ENCODE measurements at regions not wholly inside any gene's neighbourhood (a gene's known extent, or its start where the extent isn't known, plus 50 kb on each side); places are given as distances from the start of the nearest gene placed in this dataset.

DNA sequence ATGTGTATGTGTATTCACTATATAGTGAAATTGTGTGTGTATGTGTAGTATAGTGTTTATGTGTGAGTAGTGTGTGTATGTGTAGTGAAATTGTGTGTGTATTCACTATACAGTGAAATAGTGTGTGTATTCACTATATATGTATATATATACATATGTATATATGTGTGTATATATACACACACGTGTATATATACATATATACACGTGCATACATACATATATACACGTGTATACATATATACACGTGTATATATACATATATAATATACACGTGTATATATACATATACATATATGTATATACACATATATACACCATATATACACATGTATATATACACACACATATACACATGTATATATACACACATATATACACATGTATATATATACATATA lies 403.6 kb upstream of the TUSC1 start:
- Histone ChIP-seq H3K4me1 (ENCODE audit: insufficient read depth, poor library complexity, severe bottlenecking) (no peaks in the 10 kb centered on the region), H3K27me3 (ENCODE audit: insufficient read depth, poor library complexity, severe bottlenecking) (no peaks in the 10 kb centered on the region), H3K27ac (ENCODE audit: poor library complexity, severe bottlenecking) (no peak overlapping the region), H3K9me3 (ENCODE audit: severe bottlenecking) (no peaks in the 10 kb centered on the region), H3K36me3 (ENCODE audit: low read depth) (no peaks in the 10 kb centered on the region), H3K4me3 (ENCODE audit: severe bottlenecking) (no peak overlapping the region)
- no peak for ATAC-seq (ENCODE audit: low read depth)
- TF ChIP-seq, protein P1, sequence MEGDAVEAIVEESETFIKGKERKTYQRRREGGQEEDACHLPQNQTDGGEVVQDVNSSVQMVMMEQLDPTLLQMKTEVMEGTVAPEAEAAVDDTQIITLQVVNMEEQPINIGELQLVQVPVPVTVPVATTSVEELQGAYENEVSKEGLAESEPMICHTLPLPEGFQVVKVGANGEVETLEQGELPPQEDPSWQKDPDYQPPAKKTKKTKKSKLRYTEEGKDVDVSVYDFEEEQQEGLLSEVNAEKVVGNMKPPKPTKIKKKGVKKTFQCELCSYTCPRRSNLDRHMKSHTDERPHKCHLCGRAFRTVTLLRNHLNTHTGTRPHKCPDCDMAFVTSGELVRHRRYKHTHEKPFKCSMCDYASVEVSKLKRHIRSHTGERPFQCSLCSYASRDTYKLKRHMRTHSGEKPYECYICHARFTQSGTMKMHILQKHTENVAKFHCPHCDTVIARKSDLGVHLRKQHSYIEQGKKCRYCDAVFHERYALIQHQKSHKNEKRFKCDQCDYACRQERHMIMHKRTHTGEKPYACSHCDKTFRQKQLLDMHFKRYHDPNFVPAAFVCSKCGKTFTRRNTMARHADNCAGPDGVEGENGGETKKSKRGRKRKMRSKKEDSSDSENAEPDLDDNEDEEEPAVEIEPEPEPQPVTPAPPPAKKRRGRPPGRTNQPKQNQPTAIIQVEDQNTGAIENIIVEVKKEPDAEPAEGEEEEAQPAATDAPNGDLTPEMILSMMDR (IDR thresholded peaks at IDR 0.05; ENCODE audit: poor library complexity, severe bottlenecking) = no peak
- no peak for DNase-seq (ENCODE audit: low spot score)

DNA sequence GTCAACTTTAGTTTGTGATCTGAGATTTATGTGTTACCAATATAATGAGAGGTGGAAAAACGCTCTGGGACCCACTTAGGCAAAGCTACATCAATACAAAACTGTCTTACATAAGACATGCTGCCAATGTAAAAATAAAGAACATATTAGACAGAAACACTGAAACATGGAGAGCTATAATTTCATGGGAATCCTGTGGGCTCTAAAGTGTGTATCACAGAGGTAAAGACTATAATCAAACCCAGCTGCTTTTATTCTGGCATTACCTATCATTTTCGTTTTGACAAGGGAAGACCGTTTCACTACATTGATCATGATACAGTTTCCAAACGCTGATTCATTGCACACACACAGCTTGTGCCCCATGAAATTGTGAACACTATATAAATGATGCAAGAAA lies 400.5 kb upstream of the TUSC1 start:
- Histone ChIP-seq H3K27me3 (ENCODE audit: insufficient read depth, poor library complexity, severe bottlenecking) (no peaks in the 10 kb centered on the region), H3K9me3 (ENCODE audit: severe bottlenecking) (no peaks in the 10 kb centered on the region), H3K4me3 (ENCODE audit: severe bottlenecking) (no peak overlapping the region), H3K4me1 (ENCODE audit: insufficient read depth, poor library complexity, severe bottlenecking) (no peaks in the 10 kb centered on the region), H3K36me3 (ENCODE audit: low read depth) (no peaks in the 10 kb centered on the region), H3K27ac (ENCODE audit: poor library complexity, severe bottlenecking) (no peak overlapping the region)
- ATAC-seq (ENCODE audit: low read depth) = no peak
- TF ChIP-seq, protein P1 (IDR thresholded peaks at IDR 0.05; ENCODE audit: poor library complexity, severe bottlenecking) = no peak
- DNase-seq (ENCODE audit: low spot score) = no peak

DNA sequence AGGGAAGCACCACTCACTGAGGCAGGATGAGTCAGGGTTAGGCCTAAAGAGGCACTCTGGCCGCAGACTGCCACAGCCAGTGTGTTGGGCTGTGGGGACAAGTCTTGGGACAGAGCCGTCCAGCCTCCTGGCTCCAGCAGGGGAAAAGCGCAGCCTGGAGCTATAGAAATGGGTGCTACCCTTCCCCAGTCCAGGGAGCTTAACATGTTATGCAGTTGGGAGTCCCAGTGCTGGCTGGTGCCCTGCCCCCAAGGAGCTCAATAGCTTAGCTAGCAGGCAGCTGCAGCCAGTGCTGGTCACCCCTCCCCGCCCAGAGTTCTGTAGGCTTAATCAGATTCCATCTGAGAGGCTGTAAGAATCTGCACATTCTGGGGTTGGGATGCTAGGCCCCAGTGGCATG lies 399.6 kb upstream of the TUSC1 start:
- H3K4me1 ChIP-seq (ENCODE audit: insufficient read depth, poor library complexity, severe bottlenecking) = no peaks in the 10 kb centered on the region
- no peaks in the 10 kb centered on the region for H3K36me3 ChIP-seq (ENCODE audit: low read depth)
- H3K4me3 ChIP-seq (ENCODE audit: severe bottlenecking) = no peak overlapping the region
- no peak overlapping the region for H3K27ac ChIP-seq (ENCODE audit: poor library complexity, severe bottlenecking)
- DNase-seq (ENCODE audit: low spot score) = no peak
- H3K27me3 ChIP-seq (ENCODE audit: insufficient read depth, poor library complexity, severe bottlenecking) = no peaks in the 10 kb centered on the region
- no peaks in the 10 kb centered on the region for H3K9me3 ChIP-seq (ENCODE audit: severe bottlenecking)
- ATAC-seq (ENCODE audit: low read depth) = no peak
- TF ChIP-seq, protein P1 (IDR thresholded peaks at IDR 0.05; ENCODE audit: poor library complexity, severe bottlenecking) = no peak

DNA sequence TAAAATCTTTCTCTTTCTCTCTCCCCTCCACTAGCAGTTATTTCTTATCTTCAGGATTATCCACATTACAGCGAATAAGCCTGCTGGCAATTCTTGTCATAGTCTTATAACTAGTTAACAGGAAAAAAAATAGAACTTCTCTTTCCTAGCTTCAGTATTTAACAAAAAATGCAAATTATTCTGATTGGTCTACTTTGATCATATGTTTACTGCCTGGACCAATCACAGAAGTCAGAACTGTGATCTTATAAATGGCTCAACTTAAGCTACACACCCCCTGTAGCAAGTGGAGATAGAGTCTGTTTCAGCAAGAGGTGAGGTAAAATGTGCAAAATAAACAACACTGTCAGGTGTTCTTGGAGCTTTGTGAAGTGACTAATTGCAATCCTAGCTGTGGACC lies 389.4 kb upstream of the TUSC1 start:
- no peak for DNase-seq (ENCODE audit: low spot score)
- TF ChIP-seq, protein P1 (IDR thresholded peaks at IDR 0.05; ENCODE audit: poor library complexity, severe bottlenecking) = no peak
- no peaks in the 10 kb centered on the region for H3K9me3 ChIP-seq (ENCODE audit: severe bottlenecking)
- H3K4me1 ChIP-seq (ENCODE audit: insufficient read depth, poor library complexity, severe bottlenecking) = no peaks in the 10 kb centered on the region
- no peaks in the 10 kb centered on the region for H3K36me3 ChIP-seq (ENCODE audit: low read depth)
- H3K27ac ChIP-seq (ENCODE audit: poor library complexity, severe bottlenecking) = no peak overlapping the region
- ATAC-seq (ENCODE audit: low read depth) = no peak
- peaks cover 9% of the 10 kb centered on the region for H3K27me3 ChIP-seq (ENCODE audit: insufficient read depth, poor library complexity, severe bottlenecking)
- H3K4me3 ChIP-seq (ENCODE audit: severe bottlenecking) = no peak overlapping the region

DNA sequence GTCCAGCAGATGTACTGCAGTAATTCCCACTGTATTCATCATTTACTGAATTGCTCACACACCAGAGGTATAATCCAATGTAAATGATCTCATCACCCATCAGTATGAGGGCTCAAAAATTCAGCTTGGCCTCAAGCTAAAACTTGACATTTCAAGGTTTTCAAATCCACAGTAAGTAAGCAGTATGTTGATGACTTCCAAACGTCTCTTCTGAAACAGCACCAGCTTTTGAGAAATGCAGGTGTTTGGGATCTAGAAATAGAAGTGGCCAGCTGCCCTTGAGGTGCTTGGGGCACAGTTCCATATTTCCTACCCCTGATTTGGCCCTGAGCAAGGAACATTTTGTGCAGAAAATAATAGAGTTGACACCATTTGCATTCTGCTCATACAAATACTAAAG lies 388.0 kb upstream of the TUSC1 start:
- no peaks in the 10 kb centered on the region for H3K36me3 ChIP-seq (ENCODE audit: low read depth)
- H3K4me1 ChIP-seq (ENCODE audit: insufficient read depth, poor library complexity, severe bottlenecking) = no peaks in the 10 kb centered on the region
- no peak for DNase-seq (ENCODE audit: low spot score)
- TF ChIP-seq, protein P1 (IDR thresholded peaks at IDR 0.05; ENCODE audit: poor library complexity, severe bottlenecking) = no peak
- no peak overlapping the region for H3K27ac ChIP-seq (ENCODE audit: poor library complexity, severe bottlenecking)
- H3K4me3 ChIP-seq (ENCODE audit: severe bottlenecking) = no peak overlapping the region
- H3K27me3 ChIP-seq (ENCODE audit: insufficient read depth, poor library complexity, severe bottlenecking) = peaks cover 9% of the 10 kb centered on the region
- no peaks in the 10 kb centered on the region for H3K9me3 ChIP-seq (ENCODE audit: severe bottlenecking)
- no peak for ATAC-seq (ENCODE audit: low read depth)

Data from RWPE2 (cell line).